Gastroesophageal sphincter (tissue), 4 donors: ENCODE measurements at regions not wholly inside any gene's neighbourhood (a gene's known extent, or its start where the extent isn't known, plus 50 kb on each side); places are given as distances from the start of the nearest gene placed in this dataset.
"Not testable (repeated sequence)": the region's sequence is repeated elsewhere in the genome, so short reads cannot be mapped to it uniquely, and the experiment has no call there.

ENCODE experiments used
- ATAC-seq: fragments of 150-250 bp; one replicate; pipeline ENCODE4 v1.9.1; 2016; ENCODE audit warnings: mild to moderate bottlenecking, moderate library complexity
- H3K27ac ChIP-seq, 4 donors: fragments of 200-600 bp; sonication (generic) in 3 of 4; 1 replicate in 3 of 4; 2 replicates in 1 of 4; pipeline ENCODE4 v1.5.1; 2016 to 2019
- H3K27me3 ChIP-seq: fragments of 200-600 bp; sonication (generic); one replicate; pipeline ENCODE4 v1.5.1; 2019
- H3K36me3 ChIP-seq, 2 donors: fragments of 200-600 bp; sonication (generic); one replicate each; pipeline ENCODE4 v1.5.1; 2019; ENCODE audit warnings: control low read depth in 1 of 2
- H3K4me1 ChIP-seq, 3 donors: fragments of 200-600 bp; sonication (generic); 1 replicate in 2 of 3; 2 replicates in 1 of 3; pipeline ENCODE4 v1.5.1; 2016 to 2019; ENCODE audit warnings: control low read depth in 2 of 3
- H3K4me3 ChIP-seq, 2 donors: fragments of 200-600 bp; sonication (generic); one replicate each; pipeline ENCODE4 v1.5.1; 2019; ENCODE audit warnings: mild to moderate bottlenecking in 1 of 2, moderate library complexity in 1 of 2
- H3K9me3 ChIP-seq, 3 donors: fragments of 200-600 bp; sonication (generic); one replicate each; pipeline ENCODE4 v1.5.1; 2017 to 2019; ENCODE audit warnings: control low read depth in 2 of 3
- CTCF ChIP-seq, 4 experiments: fragments of 200-600 bp in 2 of 4; fragments of 450-650 bp in 2 of 4; sonication (generic) in 1 of 4; IDR thresholded peaks; one replicate each; pipeline ENCODE4 v1.5.1; 2017 to 2019; ENCODE audit warnings: antibody characterized with exemption in 4 of 4, mild to moderate bottlenecking in 2 of 4, moderate library complexity in 2 of 4
- EP300 ChIP-seq: sonication (generic); formaldehyde crosslinking; IDR thresholded peaks from one replicate; pipeline ENCODE4 v1.6.1; 2017; ENCODE audit warnings: antibody characterized with exemption, mild to moderate bottlenecking
- POLR2A ChIP-seq, 2 donors: fragments of 450-650 bp; IDR thresholded peaks; one replicate each; pipeline ENCODE4 v1.6.1; 2017; ENCODE audit warnings: antibody characterized with exemption in 2 of 2, mild to moderate bottlenecking in 2 of 2, moderate library complexity in 1 of 2
- POLR2AphosphoS5 ChIP-seq: sonication (generic); formaldehyde crosslinking; IDR thresholded peaks from one replicate; pipeline ENCODE4 v1.6.1; 2017; ENCODE audit warnings: antibody characterized with exemption
- WGBS, 2 donors: methylation state at CpG; one replicate each; pipeline ENCODE4 v1.1.5; 2018; ENCODE audit warnings: low coverage in 1 of 2; 5-methylcytosine and 5-hydroxymethylcytosine counted together

GRCh38 chr18:67402543-67402942, 114.0 kb downstream of the DSEL start:
- WGBS, 2 donors = 13% methylated on average over 1 of the region's 1 CpG; no CpG with 5 or more reads in 1 of the 2 donors
- no peak for TF ChIP-seq CTCF (IDR thresholded peaks at IDR 0.05)
- TF ChIP-seq EP300 = no peak
- no peak for TF ChIP-seq POLR2AphosphoS5
- no peak for TF ChIP-seq POLR2A (IDR thresholded peaks at IDR 0.05)
- Histone ChIP-seq H3K4me3 (no peak overlapping the region), H3K4me1 (no peaks in the 10 kb centered on the region), H3K27ac (no peak overlapping the region), H3K9me3 (peaks cover 0 to 3% (median 0%) of the 10 kb centered on the region in 3 donors), H3K36me3 (no peaks in the 10 kb centered on the region), H3K27me3 (no peaks in the 10 kb centered on the region)
- no peak for ATAC-seq

- H3K9me3 ChIP-seq = peaks cover 0 to 9% (median 0%) of the 10 kb centered on the region in 3 donors
- H3K4me1 ChIP-seq = no peaks in the 10 kb centered on the region
- H3K27ac ChIP-seq = no peak overlapping the region
- ATAC-seq = no peak
- H3K4me3 ChIP-seq = no peak overlapping the region
- no peak for TF ChIP-seq CTCF (IDR thresholded peaks at IDR 0.05)
- TF ChIP-seq EP300 = no peak
- 83 to 84% methylated on average over 4 of the region's 4 CpGs for WGBS, 2 donors
- no peaks in the 10 kb centered on the region for H3K36me3 ChIP-seq
- H3K27me3 ChIP-seq = no peaks in the 10 kb centered on the region
Observed at GRCh38 chr18:67400502-67401117, 115.9 kb downstream of the DSEL start.

GRCh38 chr18:67386032-67386431, 130.5 kb downstream of the DSEL start:
- ATAC-seq = no peak

GRCh38 chr18:67385455-67385854, 131.1 kb downstream of the DSEL start:
- no peaks in the 10 kb centered on the region for H3K36me3 ChIP-seq
- TF ChIP-seq CTCF (IDR thresholded peaks at IDR 0.05) (no peak), POLR2AphosphoS5 (no peak), EP300 (no peak), POLR2A (IDR thresholded peaks at IDR 0.05) (no peak)
- no peak overlapping the region for H3K27ac ChIP-seq
- no peaks in the 10 kb centered on the region for H3K27me3 ChIP-seq
- no peaks in the 10 kb centered on the region for H3K9me3 ChIP-seq
- H3K4me1 ChIP-seq = no peaks in the 10 kb centered on the region
- ATAC-seq = no peak
- 37 to 60% methylated on average over 6 of the region's 6 CpGs for WGBS, 2 donors
- no peak overlapping the region for H3K4me3 ChIP-seq

More at GRCh38 chr18:67386032-67386431, 130.5 kb downstream of the DSEL start:
- no peaks in the 10 kb centered on the region for H3K36me3 ChIP-seq
- no peaks in the 10 kb centered on the region for H3K27me3 ChIP-seq
- H3K4me1 ChIP-seq = no peaks in the 10 kb centered on the region
- no peak for TF ChIP-seq POLR2A (IDR thresholded peaks at IDR 0.05)
- no peak for TF ChIP-seq CTCF (IDR thresholded peaks at IDR 0.05)
- TF ChIP-seq POLR2AphosphoS5 = no peak
- no peak for TF ChIP-seq EP300
- H3K27ac ChIP-seq = no peak overlapping the region
- 58 to 66% methylated on average over 3 of the region's 3 CpGs for WGBS, 2 donors
- H3K9me3 ChIP-seq = no peaks in the 10 kb centered on the region
- H3K4me3 ChIP-seq = no peak overlapping the region

- H3K36me3 ChIP-seq, H3K4me3 ChIP-seq, H3K4me1 ChIP-seq, ATAC-seq, H3K27ac ChIP-seq, H3K9me3 ChIP-seq, H3K27me3 ChIP-seq: not testable (repeated sequence)
- 78 to 90% methylated on average over 2 to 3 of the region's 3 CpGs for WGBS, 2 donors
Observed at GRCh38 chr18:67384057-67384456, 132.5 kb downstream of the DSEL start.
